Neural progenitor cell (in vitro differentiated cells): ENCODE measurements at regions not wholly inside any gene's neighbourhood (a gene's known extent, or its start where the extent isn't known, plus 50 kb on each side); places are given as distances from the start of the nearest gene placed in this dataset.

Experiments used
- DNase-seq: peaks from one replicate; pipeline ENCODE4 v3.0.0-alpha.2; 2016; ENCODE audit warnings: low spot score
- H2AFZ ChIP-seq: fragments of 200-600 bp; sonication (generic); replicated peaks from 2 replicates; pipeline ENCODE4 v1.6.1; 2016; ENCODE audit warnings: antibody characterized with exemption
- H3F3A ChIP-seq: fragments of 200-600 bp; sonication (generic); 2 replicates; pipeline ENCODE4 v1.6.1; 2016; ENCODE audit warnings: antibody characterized with exemption, low read depth
- H3K27ac ChIP-seq: fragments of 200-600 bp; sonication (generic); 2 replicates; pipeline ENCODE4 v1.5.1; 2016; ENCODE audit warnings: mild to moderate bottlenecking
- H3K27me3 ChIP-seq: fragments of 200-600 bp; sonication (generic); 2 replicates; pipeline ENCODE4 v1.6.1; 2016; ENCODE audit warnings: mild to moderate bottlenecking, moderate library complexity
- H3K36me3 ChIP-seq: fragments of 200-600 bp; sonication (generic); 2 replicates; pipeline ENCODE4 v1.5.1; 2016
- H3K4me1 ChIP-seq: fragments of 200-600 bp; sonication (generic); 2 replicates; pipeline ENCODE4 v1.6.1; 2016; ENCODE audit warnings: mixed run types
- H3K4me2 ChIP-seq: fragments of 200-600 bp; sonication (generic); 2 replicates; pipeline ENCODE4 v1.6.1; 2016
- H3K4me3 ChIP-seq: fragments of 200-600 bp; sonication (generic); 2 replicates; pipeline ENCODE4 v1.5.1; 2016
- H3K79me2 ChIP-seq: fragments of 200-600 bp; sonication (generic); 2 replicates; pipeline ENCODE4 v1.6.1; 2016; ENCODE audit warnings: low read depth
- H3K9ac ChIP-seq: fragments of 200-600 bp; sonication (generic); 2 replicates; pipeline ENCODE4 v1.6.1; 2016
- H3K9me3 ChIP-seq: fragments of 200-600 bp; sonication (generic); 2 replicates; pipeline ENCODE4 v1.5.1; 2016; ENCODE audit warnings: low read depth
- H4K20me1 ChIP-seq: fragments of 200-600 bp; sonication (generic); 2 replicates; pipeline ENCODE4 v1.6.1; 2016; ENCODE audit warnings: low read depth
- H3K27ac Mint-ChIP-seq: 3 replicates; pipeline ENCODE4 v1.8.0; 2021; ENCODE audit warnings: mixed read lengths
- H3K27me3 Mint-ChIP-seq: 2 replicates; pipeline ENCODE4 v1.8.0; 2022; ENCODE audit warnings: low read depth, mild to moderate bottlenecking, inconsistent platforms, moderate library complexity, mixed read lengths; ENCODE audit not compliant: insufficient read depth
- H3K36me3 Mint-ChIP-seq: 3 replicates; pipeline ENCODE4 v1.8.0; 2021; ENCODE audit warnings: mixed read lengths
- H3K4me1 Mint-ChIP-seq: 3 replicates; pipeline ENCODE4 v1.8.0; 2021; ENCODE audit warnings: mixed read lengths
- H3K4me3 Mint-ChIP-seq: 3 replicates; pipeline ENCODE4 v1.8.0; 2021; ENCODE audit warnings: mild to moderate bottlenecking, moderate library complexity, mixed read lengths
- H3K9me3 Mint-ChIP-seq: 3 replicates; pipeline ENCODE4 v1.8.0; 2020; ENCODE audit warnings: mixed read lengths
- CTCF ChIP-seq: fragments of 200-600 bp; sonication (generic); IDR thresholded peaks from 2 replicates; pipeline ENCODE4 v1.5.1; 2017; ENCODE audit warnings: antibody characterized with exemption, mild to moderate bottlenecking
- EZH2 ChIP-seq: fragments of 200-600 bp; sonication (generic); IDR thresholded peaks from 2 replicates; pipeline ENCODE4 v1.6.1; 2017; ENCODE audit warnings: antibody characterized with exemption, mild to moderate bottlenecking, moderate library complexity
- EZH2phosphoT487 ChIP-seq: fragments of 200-600 bp; sonication (generic); IDR thresholded peaks from 2 replicates; pipeline ENCODE4 v1.6.1; 2017; ENCODE audit warnings: antibody characterized with exemption

GRCh38 chr6:147648916-147649315, 140.4 kb downstream of the SAMD5 start:
- H3K4me3 ChIP-seq, result no peak overlapping the region
- no peaks in the 10 kb centered on the region for H3K79me2 ChIP-seq
- H3K4me1 ChIP-seq, result peaks cover 5% of the 10 kb centered on the region
- Mint-ChIP-seq H3K36me3 (peaks cover 2% of the 10 kb centered on the region), H3K27ac (no peak overlapping the region), H3K27me3 (no peaks in the 10 kb centered on the region), H3K4me3 (no peak overlapping the region), H3K4me1 (peaks cover 40% of the 10 kb centered on the region), H3K9me3 (no peaks in the 10 kb centered on the region)
- H3K27me3 ChIP-seq, result no peaks in the 10 kb centered on the region
- TF ChIP-seq EZH2 (no peak), CTCF (no peak), EZH2phosphoT487 (no peak)
- H3F3A ChIP-seq, result no peaks in the 10 kb centered on the region
- DNase-seq, result no peak
- H3K9ac ChIP-seq, result no peak overlapping the region
- no peaks in the 10 kb centered on the region for H3K9me3 ChIP-seq
- no peaks in the 10 kb centered on the region for H3K36me3 ChIP-seq
- H2AFZ ChIP-seq, result no peak overlapping the region
- no peaks in the 10 kb centered on the region for H4K20me1 ChIP-seq
- no peak overlapping the region for H3K4me2 ChIP-seq
- H3K27ac ChIP-seq, result no peak overlapping the region

GRCh38 chr6:147651249-147652063, 143.0 kb downstream of the SAMD5 start:
- H3K9ac ChIP-seq, result no peak overlapping the region
- peak; percentile 20 for TF ChIP-seq CTCF
- TF ChIP-seq EZH2, result no peak
- H3K9me3 ChIP-seq, result no peaks in the 10 kb centered on the region
- Mint-ChIP-seq H3K9me3 (no peaks in the 10 kb centered on the region), H3K4me3 (no peak overlapping the region), H3K27me3 (no peaks in the 10 kb centered on the region), H3K27ac (peak overlapping the region; percentile 64), H3K36me3 (peaks cover 2% of the 10 kb centered on the region), H3K4me1 (peaks cover 43% of the 10 kb centered on the region)
- no peaks in the 10 kb centered on the region for H3F3A ChIP-seq
- H3K79me2 ChIP-seq, result no peaks in the 10 kb centered on the region
- no peaks in the 10 kb centered on the region for H4K20me1 ChIP-seq
- no peak overlapping the region for H3K4me3 ChIP-seq
- no peak overlapping the region for H3K27ac ChIP-seq
- peaks cover 12% of the 10 kb centered on the region for H3K4me1 ChIP-seq
- H3K4me2 ChIP-seq, result no peak overlapping the region
- H2AFZ ChIP-seq, result peak overlapping the region; percentile 29
- no peaks in the 10 kb centered on the region for H3K36me3 ChIP-seq
- DNase-seq, result peak; percentile 28
- H3K27me3 ChIP-seq, result no peaks in the 10 kb centered on the region

GRCh38 chr6:147653631-147654030, 145.1 kb downstream of the SAMD5 start:
- Histone ChIP-seq H2AFZ (no peak overlapping the region), H3K36me3 (no peaks in the 10 kb centered on the region), H3K4me3 (no peak overlapping the region), H3K9me3 (no peaks in the 10 kb centered on the region), H3K27ac (no peak overlapping the region), H3F3A (no peaks in the 10 kb centered on the region), H3K27me3 (no peaks in the 10 kb centered on the region), H4K20me1 (no peaks in the 10 kb centered on the region), H3K79me2 (no peaks in the 10 kb centered on the region), H3K9ac (no peak overlapping the region), H3K4me2 (no peak overlapping the region), H3K4me1 (peaks cover 12% of the 10 kb centered on the region)
- Mint-ChIP-seq H3K4me1 (peaks cover 40% of the 10 kb centered on the region), H3K9me3 (no peaks in the 10 kb centered on the region), H3K4me3 (no peak overlapping the region), H3K27me3 (no peaks in the 10 kb centered on the region), H3K36me3 (no peaks in the 10 kb centered on the region), H3K27ac (peak overlapping the region; percentile 57)
- no peak for TF ChIP-seq EZH2
- TF ChIP-seq CTCF, result no peak
- no peak for TF ChIP-seq EZH2phosphoT487
- DNase-seq, result no peak
